Kidney epithelial cell (primary cell): ENCODE measurements at regions not wholly inside any gene's neighbourhood (a gene's known extent, or its start where the extent isn't known, plus 50 kb on each side); places are given as distances from the start of the nearest gene placed in this dataset.

Source experiments
- DNase-seq: peaks from one replicate; pipeline ENCODE4 v3.0.0-alpha.2; 2010; ENCODE audit warnings: low read depth
- H3K27me3 ChIP-seq: 2 replicates; pipeline ENCODE4 v1.6.0; 2011; ENCODE audit warnings: low read length; ENCODE audit not compliant: control insufficient read depth, insufficient read depth
- H3K36me3 ChIP-seq: 2 replicates; pipeline ENCODE4 v1.5.1; 2011; ENCODE audit warnings: low read length; ENCODE audit not compliant: control insufficient read depth, insufficient read depth
- H3K4me3 ChIP-seq: 2 replicates; pipeline ENCODE4 v1.5.1; 2011; ENCODE audit warnings: low read depth, mild to moderate bottlenecking, control low read depth, low read length
- CTCF ChIP-seq: IDR thresholded peaks from 2 replicates; pipeline ENCODE4 v1.5.1; 2011; ENCODE audit warnings: mild to moderate bottlenecking, moderate library complexity, low read length, control low read depth, inconsistent platforms; ENCODE audit not compliant: insufficient read depth, poor library complexity, severe bottlenecking

- Histone ChIP-seq H3K27me3 (no peaks in the 10 kb centered on the region), H3K36me3 (no peaks in the 10 kb centered on the region), H3K4me3 (no peak overlapping the region)
- TF ChIP-seq CTCF, result no peak
- DNase-seq, result no peak
Measured at GRCh38 chr16:80176114-80176513, 364.7 kb upstream of the DYNLRB2 start.

GRCh38 chr16:80175011-80175410 lies 365.8 kb upstream of the DYNLRB2 start:
- H3K27me3 ChIP-seq, result no peaks in the 10 kb centered on the region
- H3K36me3 ChIP-seq, result no peaks in the 10 kb centered on the region
- no peak overlapping the region for H3K4me3 ChIP-seq
- no peak for TF ChIP-seq CTCF
- no peak for DNase-seq

GRCh38 chr16:80174416-80174815 lies 366.4 kb upstream of the DYNLRB2 start:
- no peak for TF ChIP-seq CTCF
- H3K36me3 ChIP-seq, result no peaks in the 10 kb centered on the region
- peak; percentile 69 for DNase-seq
- H3K4me3 ChIP-seq, result no peak overlapping the region
- H3K27me3 ChIP-seq, result no peaks in the 10 kb centered on the region

- DNase-seq, result no peak
- Histone ChIP-seq H3K36me3 (no peaks in the 10 kb centered on the region), H3K27me3 (no peaks in the 10 kb centered on the region), H3K4me3 (no peak overlapping the region)
- no peak for TF ChIP-seq CTCF
Measured at GRCh38 chr16:80171746-80172145, 369.0 kb upstream of the DYNLRB2 start.

GRCh38 chr16:80171199-80171598 lies 369.6 kb upstream of the DYNLRB2 start:
- H3K36me3 ChIP-seq, result no peaks in the 10 kb centered on the region
- H3K4me3 ChIP-seq, result no peak overlapping the region

More at GRCh38 chr16:80171199-80171598, 369.6 kb upstream of the DYNLRB2 start:
- DNase-seq, result no peak
- TF ChIP-seq CTCF, result no peak
- no peaks in the 10 kb centered on the region for H3K27me3 ChIP-seq
